ENCODE measurements at regions not wholly inside any gene's neighbourhood (a gene's known extent, or its start where the extent isn't known, plus 50 kb on each side); places are given as distances from the start of the nearest gene placed in this dataset.

DNA sequence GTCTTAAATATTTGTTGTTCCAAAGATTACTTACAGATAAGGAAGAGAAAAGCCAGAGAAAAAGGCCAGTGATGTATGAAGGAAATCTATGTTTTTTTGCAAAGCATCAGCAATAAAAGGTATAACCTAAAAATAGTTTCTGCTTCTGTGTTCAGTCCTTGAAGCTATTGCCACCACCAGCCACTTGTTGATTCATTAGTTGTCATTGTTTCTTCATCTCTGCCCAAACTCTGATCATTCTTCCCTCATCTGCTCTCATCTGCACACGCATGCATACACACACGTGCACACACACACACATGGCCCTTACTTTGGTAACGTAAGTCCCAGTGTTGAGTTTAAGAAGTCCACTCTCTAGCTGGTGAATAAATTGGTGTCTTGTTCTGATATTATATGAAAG lies 540.7 kb downstream of the GATA3 start:
- Histone ChIP-seq H2AFZ (ENCODE audit: low read depth, low read length) (no peak overlapping the region), H3K4me3 (replicated peaks in 1 of 3; ENCODE audit: insufficient read depth in 1 of 3, low read depth in 1 of 3, low read length in 3 of 3) (no peak overlapping the region), H3K36me3 (ENCODE audit: control insufficient read depth in 2 of 2, extremely low read depth in 1 of 2, insufficient read depth in 2 of 2, low read length in 2 of 2) (no peaks in the 10 kb centered on the region), H4K20me1 (replicated peaks; ENCODE audit: control insufficient read depth, extremely low read depth, insufficient read depth, low read length) (no peaks in the 10 kb centered on the region), H3K79me2 (ENCODE audit: control insufficient read depth, insufficient read depth, low read length) (no peaks in the 10 kb centered on the region), H3K27ac (ENCODE audit: insufficient read depth, low read depth, low read length) (no peak overlapping the region), H3K9me1 (replicated peaks; ENCODE audit: control insufficient read depth, extremely low read depth, insufficient read depth, low read length) (no peaks in the 10 kb centered on the region), H3K9ac (replicated peaks; ENCODE audit: extremely low read depth, insufficient read depth, low read length) (no peak overlapping the region), H3K27me3 (ENCODE audit: control insufficient read depth in 2 of 2, insufficient read depth in 2 of 2, low read length in 2 of 2) (no peaks in the 10 kb centered on the region), H3K4me1 (ENCODE audit: control insufficient read depth, extremely low read depth, insufficient read depth, low read length) (no peaks in the 10 kb centered on the region), H3K9me3 (replicated peaks; ENCODE audit: control insufficient read depth, insufficient read depth, low read length) (no peaks in the 10 kb centered on the region), H3K4me2 (ENCODE audit: insufficient read depth, low read length) (no peak overlapping the region)
- no peak for DNase-seq (ENCODE audit: low read depth, low spot score)
- TF ChIP-seq MYC (IDR thresholded peaks at IDR 0.05; ENCODE audit: low read depth, low read length) (no peak), EZH2 (IDR thresholded peaks at IDR 0.05; ENCODE audit: borderline replicate concordance, low read depth, low read length, severe bottlenecking) (no peak), JUN (IDR thresholded peaks at IDR 0.05; ENCODE audit: borderline replicate concordance, insufficient read depth, insufficient read length, low read depth) (no peak), FOS (IDR thresholded peaks at IDR 0.05; ENCODE audit: borderline replicate concordance, insufficient read depth, low read length) (no peak)
- TF ChIP-seq, protein P1, sequence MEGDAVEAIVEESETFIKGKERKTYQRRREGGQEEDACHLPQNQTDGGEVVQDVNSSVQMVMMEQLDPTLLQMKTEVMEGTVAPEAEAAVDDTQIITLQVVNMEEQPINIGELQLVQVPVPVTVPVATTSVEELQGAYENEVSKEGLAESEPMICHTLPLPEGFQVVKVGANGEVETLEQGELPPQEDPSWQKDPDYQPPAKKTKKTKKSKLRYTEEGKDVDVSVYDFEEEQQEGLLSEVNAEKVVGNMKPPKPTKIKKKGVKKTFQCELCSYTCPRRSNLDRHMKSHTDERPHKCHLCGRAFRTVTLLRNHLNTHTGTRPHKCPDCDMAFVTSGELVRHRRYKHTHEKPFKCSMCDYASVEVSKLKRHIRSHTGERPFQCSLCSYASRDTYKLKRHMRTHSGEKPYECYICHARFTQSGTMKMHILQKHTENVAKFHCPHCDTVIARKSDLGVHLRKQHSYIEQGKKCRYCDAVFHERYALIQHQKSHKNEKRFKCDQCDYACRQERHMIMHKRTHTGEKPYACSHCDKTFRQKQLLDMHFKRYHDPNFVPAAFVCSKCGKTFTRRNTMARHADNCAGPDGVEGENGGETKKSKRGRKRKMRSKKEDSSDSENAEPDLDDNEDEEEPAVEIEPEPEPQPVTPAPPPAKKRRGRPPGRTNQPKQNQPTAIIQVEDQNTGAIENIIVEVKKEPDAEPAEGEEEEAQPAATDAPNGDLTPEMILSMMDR (IDR thresholded peaks at IDR 0.05; ENCODE audit: extremely low read depth in 1 of 2, insufficient read depth in 1 of 2, low read depth in 1 of 2, low read length in 2 of 2): no peak
- TF ChIP-seq, protein P2, sequence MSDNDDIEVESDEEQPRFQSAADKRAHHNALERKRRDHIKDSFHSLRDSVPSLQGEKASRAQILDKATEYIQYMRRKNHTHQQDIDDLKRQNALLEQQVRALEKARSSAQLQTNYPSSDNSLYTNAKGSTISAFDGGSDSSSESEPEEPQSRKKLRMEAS (IDR thresholded peaks at IDR 0.05; ENCODE audit: insufficient read depth, insufficient read length): no peak
- dilution Hi-C loops (cut with MboI; ENCODE audit: extremely low pct_ligation_motif_present, low sequenced_read_pairs): no loop called here
- no TSS peak for BruUV-seq (replicated peaks)
- intact Hi-C loops (cut with micrococcal nuclease): no loop called here
- no peak for FAIRE-seq
- POLR2A ChIA-PET: no interaction called here
- CTCF ChIA-PET: interaction anchor here (0.6 kb wide), 1 partner anchor 18 kb away, joined by 3 read pairs; no protein-coding TSS in a partner anchor

Data from endothelial cell of umbilical vein (primary cell).